ENCODE measurements at regions not wholly inside any gene's neighbourhood (a gene's known extent, or its start where the extent isn't known, plus 50 kb on each side); places are given as distances from the start of the nearest gene placed in this dataset.

DNA sequence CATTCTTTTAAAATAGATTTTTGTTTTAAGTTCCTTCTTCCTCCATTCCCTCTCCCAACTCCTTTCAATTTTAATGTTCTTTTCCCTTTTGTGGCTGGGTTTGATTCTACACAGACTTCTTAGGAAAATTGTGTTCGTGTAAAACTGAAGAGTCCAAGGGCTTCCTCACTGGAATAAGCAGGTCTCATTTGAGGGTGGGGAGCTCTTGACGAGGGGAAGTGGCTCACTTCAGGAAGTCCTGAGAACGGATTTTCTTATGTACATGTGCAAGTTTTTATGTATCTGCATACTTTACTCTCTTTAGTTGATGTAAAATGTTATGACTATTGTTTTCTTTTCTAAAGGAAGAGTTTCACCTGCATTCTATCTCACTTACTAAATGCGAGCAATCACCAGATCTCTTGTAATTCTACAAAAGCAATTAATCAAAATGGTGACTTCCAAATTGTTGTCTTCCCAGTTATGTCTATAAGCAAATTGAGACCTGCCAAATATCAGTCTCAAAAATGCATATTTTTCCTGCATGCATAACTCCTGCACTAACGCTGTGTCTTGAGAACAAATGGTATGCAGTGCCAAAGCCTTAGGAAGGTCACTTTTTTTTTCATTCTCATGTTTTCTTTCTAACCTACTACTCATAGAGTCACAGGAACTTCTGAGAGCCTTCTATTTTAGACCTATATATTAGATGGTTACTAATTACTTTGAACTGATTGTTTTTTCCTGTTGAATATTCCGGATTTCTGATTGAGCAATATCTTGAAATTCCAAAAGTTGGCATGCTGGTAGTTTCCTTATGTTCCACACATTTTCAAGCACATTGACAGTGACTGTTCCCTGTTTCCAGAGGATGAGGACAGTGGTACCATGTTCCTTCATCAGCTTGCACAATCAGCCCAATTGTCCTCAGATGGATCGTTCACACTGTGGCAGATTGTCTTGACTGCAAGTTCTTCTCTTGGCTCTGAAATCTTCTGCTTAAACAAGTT, 251.9 kb upstream of the PRDM1 start:
- TF ChIP-seq POLR2A (IDR thresholded peaks at IDR 0.05; ENCODE audit: low read depth, low read length) (no peak), POLR2AphosphoS5 (IDR thresholded peaks at IDR 0.05; ENCODE audit: low read depth, low read length) (no peak), TAF1 (IDR thresholded peaks at IDR 0.05; ENCODE audit: low read depth, low read length) (no peak)

Data from GM12891 (cell line).